ENCODE measurements at regions not wholly inside any gene's neighbourhood (a gene's known extent, or its start where the extent isn't known, plus 50 kb on each side); places are given as distances from the start of the nearest gene placed in this dataset.
A peak's percentile ranks its signal among the peaks of the same experiment; 100 is the strongest.
"Not testable (repeated sequence)": the region's sequence is repeated elsewhere in the genome, so short reads cannot be mapped to it uniquely, and the experiment has no call there.

DNA sequence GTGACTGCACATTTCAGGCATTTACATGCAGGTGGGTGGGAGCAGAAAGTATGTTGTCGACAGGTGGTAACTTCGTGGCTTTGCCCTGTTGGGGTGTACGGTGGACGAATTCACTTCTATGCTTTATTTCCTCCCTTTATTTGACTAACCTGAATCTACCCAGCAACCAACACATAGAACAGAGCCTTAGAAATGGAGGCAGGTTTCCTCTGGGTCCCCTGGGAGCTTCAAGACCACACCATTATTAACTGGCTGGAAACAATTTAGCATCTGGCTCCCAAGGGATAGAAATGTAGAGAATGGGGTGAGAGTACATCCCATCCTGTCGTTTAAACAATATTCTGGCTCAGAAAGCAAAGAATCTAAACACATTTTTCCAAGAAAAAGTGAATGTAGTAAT, 244.4 kb downstream of the DLEU7 start:
- no peaks in the 10 kb centered on the region for H3K4me1 Mint-ChIP-seq (ENCODE audit: low read depth)
- no peaks in the 10 kb centered on the region for H3K9me3 Mint-ChIP-seq
- intact Hi-C loops (cut with micrococcal nuclease) = no loop called here
- H3K36me3 Mint-ChIP-seq (ENCODE audit: low read depth) = no peaks in the 10 kb centered on the region
- peaks cover 5% of the 10 kb centered on the region for H3K27me3 Mint-ChIP-seq
- H3K4me3 Mint-ChIP-seq = no peak overlapping the region
- H3K27ac Mint-ChIP-seq = no peak overlapping the region

DNA sequence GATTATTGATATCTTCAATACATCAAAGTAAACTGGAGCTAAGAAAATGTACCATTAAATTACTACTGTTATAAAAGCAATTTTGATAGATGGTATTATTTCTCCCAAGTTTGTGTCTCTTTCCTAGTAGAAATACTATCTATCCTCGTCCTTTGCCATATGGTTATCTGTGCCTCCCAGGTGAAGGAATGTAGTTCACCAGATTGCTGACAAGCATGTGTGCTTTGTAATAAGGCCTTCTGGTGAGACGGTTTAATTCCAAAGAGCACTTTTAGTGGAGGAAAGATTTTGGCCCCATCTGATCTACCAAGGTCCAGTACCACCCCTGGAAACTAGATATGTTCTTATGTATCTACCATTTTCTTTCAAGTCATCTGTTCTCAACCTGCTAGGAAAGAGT, 243.6 kb downstream of the DLEU7 start:
- no peaks in the 10 kb centered on the region for H3K9me3 Mint-ChIP-seq
- no peaks in the 10 kb centered on the region for H3K4me1 Mint-ChIP-seq (ENCODE audit: low read depth)
- no peaks in the 10 kb centered on the region for H3K36me3 Mint-ChIP-seq (ENCODE audit: low read depth)
- no peak overlapping the region for H3K4me3 Mint-ChIP-seq
- intact Hi-C loops (cut with micrococcal nuclease) = no loop called here
- no peak overlapping the region for H3K27ac Mint-ChIP-seq
- peaks cover 5% of the 10 kb centered on the region for H3K27me3 Mint-ChIP-seq

DNA sequence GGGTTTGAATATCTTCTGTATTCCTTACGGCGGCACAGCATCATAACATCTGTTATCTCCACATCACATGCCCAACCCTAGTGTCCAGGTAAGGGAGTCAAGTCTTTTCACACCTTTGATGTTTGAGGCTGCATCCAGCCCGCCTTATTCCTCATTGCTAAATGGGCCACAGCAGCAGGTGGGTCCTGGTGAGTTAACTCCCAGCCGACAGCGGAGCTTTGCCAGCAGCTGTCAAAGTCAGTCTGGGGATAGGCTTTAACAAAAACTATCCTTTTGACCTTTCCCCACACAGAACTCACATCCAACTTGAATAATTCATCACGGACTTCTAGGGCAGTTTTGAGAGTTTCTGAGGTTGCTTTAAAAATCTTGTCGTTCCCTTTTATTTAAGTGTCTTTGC, 235.1 kb downstream of the DLEU7 start:
- Mint-ChIP-seq H3K36me3 (ENCODE audit: low read depth) (no peaks in the 10 kb centered on the region), H3K27ac (no peak overlapping the region), H3K27me3 (no peaks in the 10 kb centered on the region), H3K4me1 (ENCODE audit: low read depth) (peaks cover 12% of the 10 kb centered on the region), H3K4me3 (no peak overlapping the region), H3K9me3 (no peaks in the 10 kb centered on the region)
- intact Hi-C loops (cut with micrococcal nuclease) = no loop called here

DNA sequence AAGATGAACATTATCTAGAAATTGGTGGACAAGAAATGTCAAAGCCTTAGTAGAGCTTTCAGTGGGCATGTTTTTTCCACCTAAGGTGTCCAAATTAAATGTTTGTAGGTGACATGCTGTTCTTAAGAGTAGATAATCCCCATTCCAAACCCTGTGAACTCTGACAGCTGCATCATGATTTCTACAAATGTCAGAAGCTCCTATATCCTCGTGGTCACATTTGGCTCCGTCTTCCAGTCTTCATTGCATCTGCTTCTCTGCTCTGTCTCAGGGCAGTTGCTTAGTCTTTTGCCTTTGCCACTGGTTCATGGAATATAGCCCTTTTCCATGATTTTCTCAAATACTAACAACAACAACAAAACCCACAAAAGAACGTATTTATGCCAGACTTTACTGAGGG, 234.5 kb downstream of the DLEU7 start:
- H3K27me3 Mint-ChIP-seq = no peaks in the 10 kb centered on the region
- H3K9me3 Mint-ChIP-seq = no peaks in the 10 kb centered on the region
- no peak overlapping the region for H3K27ac Mint-ChIP-seq
- H3K36me3 Mint-ChIP-seq (ENCODE audit: low read depth) = no peaks in the 10 kb centered on the region
- H3K4me3 Mint-ChIP-seq = no peak overlapping the region
- intact Hi-C loops (cut with micrococcal nuclease) = no loop called here
- H3K4me1 Mint-ChIP-seq (ENCODE audit: low read depth) = peaks cover 12% of the 10 kb centered on the region

DNA sequence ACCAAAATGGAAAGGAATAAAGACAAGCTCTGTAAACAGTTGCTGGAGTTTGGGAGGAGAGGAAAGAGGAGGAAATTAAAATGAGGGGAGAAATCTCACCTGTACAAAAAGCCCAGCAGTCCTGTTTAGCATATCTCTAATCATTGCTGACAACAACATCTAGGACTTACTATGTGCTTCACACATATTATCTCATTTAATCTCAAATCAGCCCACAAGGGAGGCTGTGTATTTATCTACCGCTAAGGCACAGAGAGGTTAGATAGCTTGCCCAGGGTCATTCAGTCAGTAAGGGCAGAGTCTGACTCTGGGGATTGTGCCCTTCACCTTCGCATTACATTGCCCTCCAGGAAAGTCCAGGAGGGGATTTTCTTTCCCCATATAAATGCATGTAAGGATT, 233.3 kb downstream of the DLEU7 start:
- H3K36me3 Mint-ChIP-seq (ENCODE audit: low read depth) = no peaks in the 10 kb centered on the region
- H3K27ac Mint-ChIP-seq = no peak overlapping the region
- H3K27me3 Mint-ChIP-seq = no peaks in the 10 kb centered on the region
- no peak overlapping the region for H3K4me3 Mint-ChIP-seq
- peaks cover 12% of the 10 kb centered on the region for H3K4me1 Mint-ChIP-seq (ENCODE audit: low read depth)
- intact Hi-C loops (cut with micrococcal nuclease) = no loop called here
- no peaks in the 10 kb centered on the region for H3K9me3 Mint-ChIP-seq

DNA sequence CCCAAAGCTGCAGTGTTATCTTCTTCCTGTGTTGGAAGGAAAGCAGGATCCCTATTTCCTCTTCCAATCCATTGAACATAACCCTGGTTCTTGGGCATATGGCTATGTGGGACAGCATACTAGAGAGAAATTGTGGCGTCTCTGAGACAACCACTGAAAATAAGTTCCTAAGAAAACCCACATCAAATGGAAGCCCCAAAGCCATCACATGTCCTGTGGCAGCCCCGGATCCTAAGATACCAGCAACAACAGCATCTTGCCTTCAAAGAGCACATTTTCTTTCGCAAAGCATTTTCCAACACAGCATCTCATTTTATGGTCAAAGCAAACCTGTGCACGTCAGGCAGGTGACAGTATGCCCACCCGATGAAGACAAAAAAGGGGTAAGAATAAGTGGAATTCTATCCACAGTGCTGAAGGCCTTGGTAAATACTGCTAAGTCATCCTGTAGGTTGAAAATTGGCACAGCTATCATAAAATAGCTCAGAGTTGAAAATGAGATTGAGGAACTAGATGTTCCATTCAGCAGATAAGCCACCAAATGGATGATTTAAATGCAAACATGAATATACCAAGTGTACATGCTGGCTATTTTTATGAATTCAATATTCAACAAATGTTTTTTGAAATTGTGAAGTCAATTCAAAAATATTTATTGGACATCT, 232.2 kb downstream of the DLEU7 start:
- H3K4me1 Mint-ChIP-seq (ENCODE audit: low read depth) = peaks cover 12% of the 10 kb centered on the region
- no peaks in the 10 kb centered on the region for H3K27me3 Mint-ChIP-seq
- peak overlapping the region; percentile 42 for H3K27ac Mint-ChIP-seq
- H3K4me3 Mint-ChIP-seq = no peak overlapping the region
- no peaks in the 10 kb centered on the region for H3K36me3 Mint-ChIP-seq (ENCODE audit: low read depth)
- no peaks in the 10 kb centered on the region for H3K9me3 Mint-ChIP-seq
- intact Hi-C loops (cut with micrococcal nuclease) = no loop called here

DNA sequence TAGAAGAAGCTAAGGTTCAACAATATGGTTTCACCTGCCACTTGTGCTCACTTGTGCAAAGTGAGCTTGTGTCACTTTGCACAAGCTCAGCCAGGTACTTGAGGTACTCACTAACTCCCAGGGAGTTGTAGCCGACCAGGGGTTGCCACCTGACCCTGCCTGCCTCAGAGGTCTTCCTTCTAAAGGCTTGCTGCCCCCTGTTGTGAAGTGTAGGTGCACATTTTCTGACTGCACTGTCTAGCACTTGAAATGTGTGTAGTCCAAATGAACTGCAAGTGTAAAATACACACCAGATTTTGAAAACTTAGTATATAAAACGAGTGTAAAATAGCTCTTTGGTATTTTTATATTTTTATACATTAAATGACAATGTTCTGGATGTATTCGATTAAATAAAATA, 230.8 kb downstream of the DLEU7 start:
- Mint-ChIP-seq H3K36me3 (ENCODE audit: low read depth) (no peaks in the 10 kb centered on the region), H3K4me1 (ENCODE audit: low read depth) (peaks cover 24% of the 10 kb centered on the region), H3K27ac (peak overlapping the region; percentile 42), H3K9me3 (no peaks in the 10 kb centered on the region), H3K4me3 (no peak overlapping the region), H3K27me3 (no peaks in the 10 kb centered on the region)
- intact Hi-C loops (cut with micrococcal nuclease) = no loop called here

DNA sequence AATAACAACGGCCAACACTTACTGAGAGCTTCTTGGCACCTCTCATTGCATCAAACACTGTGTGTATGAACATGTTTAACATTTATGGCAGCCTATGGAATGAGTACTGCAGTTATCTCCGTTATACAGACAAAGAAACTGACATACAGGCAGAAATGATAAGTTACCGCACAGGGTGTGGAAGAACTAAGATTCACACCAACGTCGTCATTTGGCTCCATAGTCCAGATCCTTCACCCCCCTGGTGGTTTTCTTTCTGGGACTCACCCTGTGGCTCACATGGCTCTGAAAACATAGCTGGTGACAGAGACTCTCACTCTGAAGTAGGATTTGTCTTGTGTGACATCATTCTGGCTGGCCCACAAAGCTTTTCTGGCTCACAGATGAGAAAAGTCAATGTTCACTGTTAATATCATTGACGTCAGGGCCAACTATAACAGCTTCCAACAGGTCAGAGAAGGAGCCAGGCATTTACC, 230.1 kb downstream of the DLEU7 start:
- H3K27ac Mint-ChIP-seq = no peak overlapping the region
- no peaks in the 10 kb centered on the region for H3K27me3 Mint-ChIP-seq
- intact Hi-C loops (cut with micrococcal nuclease) = no loop called here
- no peaks in the 10 kb centered on the region for H3K9me3 Mint-ChIP-seq
- H3K36me3 Mint-ChIP-seq (ENCODE audit: low read depth) = no peaks in the 10 kb centered on the region
- peaks cover 24% of the 10 kb centered on the region for H3K4me1 Mint-ChIP-seq (ENCODE audit: low read depth)
- no peak overlapping the region for H3K4me3 Mint-ChIP-seq

DNA sequence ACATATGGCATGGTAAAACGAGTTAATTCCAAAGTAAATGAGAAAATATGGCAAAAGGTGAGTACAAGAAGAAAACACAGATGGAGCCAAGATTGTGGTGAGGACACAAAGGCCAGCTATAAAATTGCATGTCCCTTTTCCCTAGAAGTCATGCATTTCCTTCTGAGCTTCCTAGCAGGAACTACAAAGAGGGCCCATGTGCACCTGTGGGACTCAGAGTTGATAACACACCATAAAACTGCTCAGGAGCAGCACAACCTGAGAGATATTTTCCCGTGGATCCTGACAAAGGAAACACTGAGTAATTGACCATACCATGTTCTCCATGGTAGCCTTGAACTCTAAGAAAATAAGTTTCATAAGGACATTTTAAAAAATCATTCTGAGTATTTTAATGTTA, 228.3 kb downstream of the DLEU7 start:
- Mint-ChIP-seq H3K4me3 (no peak overlapping the region), H3K36me3 (ENCODE audit: low read depth) (no peaks in the 10 kb centered on the region), H3K4me1 (ENCODE audit: low read depth) (peaks cover 24% of the 10 kb centered on the region), H3K27ac (no peak overlapping the region), H3K9me3 (no peaks in the 10 kb centered on the region), H3K27me3 (no peaks in the 10 kb centered on the region)
- intact Hi-C loops (cut with micrococcal nuclease) = no loop called here

DNA sequence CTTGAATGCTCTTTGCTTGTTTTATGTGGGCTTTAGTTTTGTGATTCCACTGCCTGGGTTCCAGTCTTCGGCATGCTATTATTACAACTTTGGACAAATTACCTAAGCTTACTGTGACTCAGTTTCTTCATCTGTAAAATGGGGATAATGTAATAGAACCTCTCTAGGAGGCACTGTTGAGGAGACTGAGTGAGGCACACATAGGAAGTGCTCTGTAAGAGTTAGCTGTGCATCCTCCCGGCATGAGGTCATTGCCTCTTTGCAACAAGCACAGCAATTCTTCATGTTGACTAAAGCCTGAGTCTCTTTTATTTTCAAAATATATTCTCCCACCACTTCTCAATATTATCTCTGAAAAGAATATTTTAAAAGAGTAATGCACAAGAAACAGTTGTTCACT, 227.4 kb downstream of the DLEU7 start:
- Mint-ChIP-seq H3K9me3 (no peaks in the 10 kb centered on the region), H3K27ac (no peak overlapping the region), H3K4me1 (ENCODE audit: low read depth) (peaks cover 24% of the 10 kb centered on the region), H3K4me3 (no peak overlapping the region), H3K36me3 (ENCODE audit: low read depth) (no peaks in the 10 kb centered on the region), H3K27me3 (no peaks in the 10 kb centered on the region)
- intact Hi-C loops (cut with micrococcal nuclease) = no loop called here

DNA sequence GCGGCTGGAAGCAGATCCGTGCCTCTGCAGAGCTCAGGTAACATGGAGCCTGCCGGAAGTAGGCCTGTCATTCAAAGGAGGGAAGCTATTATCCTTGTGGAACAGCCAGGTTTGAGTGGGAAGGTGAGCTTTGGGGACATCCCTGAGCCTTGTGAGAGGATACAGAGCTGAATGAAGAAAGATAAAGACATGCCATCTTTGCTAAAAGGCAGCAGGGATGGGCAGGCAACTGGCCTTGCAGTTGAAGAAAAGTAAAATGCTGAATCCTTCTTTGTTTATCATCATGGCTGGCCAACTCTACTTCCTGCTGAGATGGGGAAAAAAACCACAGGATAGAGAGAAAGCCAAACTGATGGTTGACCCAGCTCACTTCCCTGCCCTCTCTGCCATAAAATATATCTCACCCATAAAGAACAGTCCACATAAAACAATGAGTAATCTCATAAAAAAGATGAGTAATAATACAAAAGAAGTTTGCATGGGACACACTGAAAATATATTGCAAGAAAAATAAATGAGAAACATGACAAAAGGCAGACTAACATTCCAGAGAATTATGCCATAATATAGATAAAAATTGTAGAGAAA, 226.3 kb downstream of the DLEU7 start:
- Mint-ChIP-seq H3K27ac (no peak overlapping the region), H3K36me3 (ENCODE audit: low read depth) (no peaks in the 10 kb centered on the region)

DNA sequence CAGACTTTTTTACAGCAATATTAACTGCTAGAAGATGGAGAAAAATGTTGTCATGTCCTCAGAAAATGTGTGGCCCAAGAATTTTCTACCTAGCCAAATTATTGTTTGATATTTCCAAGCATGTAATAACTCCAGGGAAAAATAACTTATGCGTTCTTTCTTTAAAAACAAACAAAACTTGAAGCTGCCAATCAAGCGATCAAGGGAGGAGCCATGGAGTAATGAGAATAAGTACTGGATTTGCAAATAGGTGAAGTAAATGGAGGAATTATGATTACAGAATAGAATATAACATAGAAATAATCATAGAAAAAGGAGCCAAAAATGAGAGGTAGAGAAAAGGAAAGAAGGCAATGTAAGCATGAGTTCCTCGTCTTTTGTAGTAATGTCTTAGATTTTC, 225.3 kb downstream of the DLEU7 start:
- no peaks in the 10 kb centered on the region for H3K9me3 Mint-ChIP-seq
- H3K4me1 Mint-ChIP-seq (ENCODE audit: low read depth) = peaks cover 12% of the 10 kb centered on the region
- no peak overlapping the region for H3K4me3 Mint-ChIP-seq
- intact Hi-C loops (cut with micrococcal nuclease) = no loop called here
- no peaks in the 10 kb centered on the region for H3K27me3 Mint-ChIP-seq
- H3K27ac Mint-ChIP-seq = no peak overlapping the region
- no peaks in the 10 kb centered on the region for H3K36me3 Mint-ChIP-seq (ENCODE audit: low read depth)

More for the DNA sequence above, 226.3 kb downstream of the DLEU7 start:
- H3K9me3 Mint-ChIP-seq = no peaks in the 10 kb centered on the region
- H3K4me3 Mint-ChIP-seq = no peak overlapping the region
- intact Hi-C loops (cut with micrococcal nuclease) = no loop called here
- no peaks in the 10 kb centered on the region for H3K27me3 Mint-ChIP-seq
- H3K4me1 Mint-ChIP-seq (ENCODE audit: low read depth) = peaks cover 13% of the 10 kb centered on the region

DNA sequence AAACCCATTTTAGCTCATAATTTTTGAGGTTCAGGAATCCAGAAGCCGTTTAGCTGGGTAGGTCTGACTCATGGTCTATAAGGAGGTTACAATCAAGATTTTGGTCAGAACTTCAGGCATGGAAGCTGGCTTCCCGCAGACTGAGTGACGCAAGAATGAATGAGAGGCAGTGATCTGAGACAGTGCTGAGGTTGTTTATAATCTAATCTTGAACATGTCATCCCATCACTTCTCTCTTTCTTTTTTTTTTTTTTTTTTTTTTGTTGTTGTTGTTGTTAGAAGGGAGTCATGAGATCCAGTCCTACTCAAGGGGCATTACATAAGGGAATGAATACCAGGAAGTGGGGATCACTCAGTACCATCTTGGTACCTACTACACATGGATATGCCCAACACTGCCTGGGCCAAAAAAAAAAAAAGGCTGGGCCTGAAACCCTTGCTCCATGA, 217.4 kb downstream of the DLEU7 start:
- peak overlapping the region; percentile 53 for H3K27ac Mint-ChIP-seq
- H3K4me3 Mint-ChIP-seq = no peak overlapping the region
- intact Hi-C loops (cut with micrococcal nuclease) = no loop called here
- H3K36me3 Mint-ChIP-seq (ENCODE audit: low read depth) = no peaks in the 10 kb centered on the region
- H3K27me3 Mint-ChIP-seq = no peaks in the 10 kb centered on the region
- no peaks in the 10 kb centered on the region for H3K9me3 Mint-ChIP-seq
- H3K4me1 Mint-ChIP-seq (ENCODE audit: low read depth) = peaks cover 13% of the 10 kb centered on the region

DNA sequence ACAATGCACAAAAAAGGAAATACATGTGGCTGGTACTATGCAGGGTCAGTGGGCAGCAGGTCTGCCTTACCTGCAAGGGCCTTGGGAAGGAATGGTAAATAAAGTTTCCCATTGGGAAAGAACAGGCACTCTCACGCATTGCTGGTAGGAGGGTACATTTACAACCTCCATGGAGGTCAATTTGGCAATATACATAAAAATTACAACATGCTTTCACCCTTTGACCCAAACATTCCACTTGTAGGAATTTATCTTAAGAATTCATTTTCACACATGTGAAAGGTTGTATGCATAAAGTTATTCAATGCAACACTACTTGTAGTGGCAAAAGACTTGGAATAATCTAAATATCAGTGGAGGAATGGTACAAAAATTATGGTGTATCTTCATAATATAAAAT, 216.4 kb downstream of the DLEU7 start:
- Mint-ChIP-seq H3K27ac (no peak overlapping the region), H3K9me3 (no peaks in the 10 kb centered on the region), H3K27me3 (no peaks in the 10 kb centered on the region), H3K36me3 (ENCODE audit: low read depth) (no peaks in the 10 kb centered on the region), H3K4me1 (ENCODE audit: low read depth) (peaks cover 16% of the 10 kb centered on the region), H3K4me3 (no peak overlapping the region)
- intact Hi-C loops (cut with micrococcal nuclease) = no loop called here

DNA sequence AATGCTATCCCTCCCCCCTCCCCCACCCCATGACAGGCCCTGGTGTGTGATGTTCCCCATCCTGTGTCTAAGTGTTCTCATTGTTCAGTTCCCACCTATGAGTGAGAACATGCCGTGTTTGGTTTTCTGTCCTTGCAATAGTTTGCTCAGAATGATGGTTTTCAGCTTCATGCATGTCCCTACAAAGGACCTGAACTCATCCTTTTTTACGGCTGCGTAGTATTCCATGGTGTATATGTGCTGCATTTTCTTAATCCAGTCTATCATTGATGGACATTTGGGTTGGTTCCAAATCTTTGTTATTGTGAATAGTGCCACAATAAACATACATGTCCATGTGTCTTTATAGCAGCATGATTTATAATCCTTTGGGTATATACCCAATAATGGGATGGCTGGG, 215.0 kb downstream of the DLEU7 start:
- H3K9me3 Mint-ChIP-seq; H3K27ac Mint-ChIP-seq; intact Hi-C loops (cut with micrococcal nuclease); H3K27me3 Mint-ChIP-seq; H3K4me3 Mint-ChIP-seq; H3K36me3 Mint-ChIP-seq (ENCODE audit: low read depth): not testable (repeated sequence)
- H3K4me1 Mint-ChIP-seq (ENCODE audit: low read depth) = peaks cover 27% of the 10 kb centered on the region

Measured in dendritic cell treated with granulocyte-macrophage colony-stimulating factor and Interleukin-4, amounts not matched to agents 40 ng/mL and 50 ng/mL, for 4 days (primary cell).